Occipital lobe (tissue), 1 donor: ENCODE measurements at regions not wholly inside any gene's neighbourhood (a gene's known extent, or its start where the extent isn't known, plus 50 kb on each side); places are given as distances from the start of the nearest gene placed in this dataset.
"Not testable (repeated sequence)": the region's sequence is repeated elsewhere in the genome, so short reads cannot be mapped to it uniquely, and the experiment has no call there.

Experiments
- DNase-seq: peaks from one replicate; lab custom pipeline; 2025; lab: John Stamatoyannopoulos, UW

GRCh38 chr2:54038835-54039234 lies 68.0 kb upstream of the PSME4 start:
- DNase-seq, result no peak

- not testable (repeated sequence) for DNase-seq
Observed at GRCh38 chr2:54031288-54031687, 60.5 kb upstream of the PSME4 start.

- no peak for DNase-seq
Observed at GRCh38 chr2:54030806-54031205, 60.0 kb upstream of the PSME4 start.

- DNase-seq, result no peak
Observed at GRCh38 chr2:54030396-54030741, 59.6 kb upstream of the PSME4 start.

GRCh38 chr2:54029721-54030395 lies 59.1 kb upstream of the PSME4 start:
- DNase-seq, result no peak

GRCh38 chr2:54025463-54026075 lies 54.8 kb upstream of the PSME4 start:
- DNase-seq, result not testable (repeated sequence)

GRCh38 chr2:54024576-54024975 lies 53.8 kb upstream of the PSME4 start:
- no peak for DNase-seq

- no peak for DNase-seq
Observed at GRCh38 chr2:54021702-54022101, 50.9 kb upstream of the PSME4 start.

- no peak for DNase-seq
Observed at GRCh38 chr2:54020793-54021414, 50.1 kb upstream of the PSME4 start.
